HG02678 (cell line): ENCODE measurements at regions not wholly inside any gene's neighbourhood (a gene's known extent, or its start where the extent isn't known, plus 50 kb on each side); places are given as distances from the start of the nearest gene placed in this dataset.

Experiments
- ATAC-seq: cut with Tn5 transposase; IDR thresholded peaks from one replicate; pipeline ENCODE4 v1.9.1; 2021; ENCODE audit warnings: mild to moderate bottlenecking, moderate library complexity; ENCODE audit not compliant: unreplicated experiment

- no peak for ATAC-seq
Observed at GRCh38 chr13:109376936-109377335, 409.4 kb downstream of the IRS2 start.

GRCh38 chr13:109374609-109375200 is 411.7 kb downstream of the IRS2 start:
- ATAC-seq, result no peak

DNA sequence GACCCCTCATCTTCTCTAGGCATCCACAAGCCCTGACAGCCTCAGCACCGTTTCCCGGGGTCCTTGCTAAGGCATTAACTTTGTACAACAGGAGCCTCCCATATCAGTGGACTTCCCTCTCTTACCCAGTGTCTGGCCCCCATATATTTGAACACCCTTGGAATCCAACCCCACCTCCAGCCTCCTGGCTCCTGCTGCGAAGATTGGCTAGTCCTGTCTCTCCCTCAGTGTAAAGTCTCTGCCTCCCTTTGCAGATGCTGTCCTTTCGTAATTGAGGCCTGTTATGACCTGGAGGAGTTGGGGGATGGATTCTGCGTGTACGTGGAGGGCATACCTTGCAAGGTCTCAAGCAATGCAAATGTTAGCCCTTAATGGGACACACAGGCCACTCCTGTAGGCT is 413.7 kb downstream of the IRS2 start:
- no peak for ATAC-seq

- ATAC-seq, result no peak
Observed at GRCh38 chr13:109371066-109371465, 415.3 kb downstream of the IRS2 start.

GRCh38 chr13:109370496-109370895 is 415.9 kb downstream of the IRS2 start:
- ATAC-seq, result no peak

DNA sequence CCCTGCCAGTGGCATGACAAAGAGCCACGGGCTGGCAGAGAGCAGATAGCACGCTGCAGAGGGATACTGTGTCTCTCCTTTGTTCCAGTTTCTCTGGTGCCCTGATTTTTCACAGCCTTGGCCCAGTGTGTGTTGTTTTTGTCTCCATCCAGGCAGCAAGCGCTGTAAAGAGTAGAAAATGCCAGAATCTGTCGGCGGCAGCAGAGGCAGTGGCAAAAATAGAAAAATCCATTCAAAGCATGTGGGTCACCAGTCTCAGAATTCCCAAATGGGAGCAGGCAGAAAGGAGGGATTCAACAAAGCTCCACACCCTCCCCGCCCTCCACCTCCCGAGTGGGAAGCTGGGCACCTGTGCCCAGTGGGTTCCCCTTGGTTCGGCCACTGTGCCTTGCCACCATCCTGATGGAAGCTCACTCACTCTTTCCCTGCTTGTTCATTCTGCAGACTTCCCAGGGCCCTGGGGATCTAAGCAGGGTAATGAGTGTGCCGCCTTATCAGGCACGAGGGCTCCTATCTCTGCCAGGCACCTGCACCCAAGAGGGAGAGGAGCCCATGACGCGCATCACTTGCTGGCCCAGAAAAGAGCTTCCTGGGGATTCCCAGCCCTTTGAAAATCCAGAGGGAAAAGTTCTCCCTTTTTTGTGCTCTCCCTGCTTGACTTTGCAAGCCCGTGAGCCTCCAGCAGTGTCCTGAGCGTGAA is 416.9 kb downstream of the IRS2 start:
- ATAC-seq, result no peak

DNA sequence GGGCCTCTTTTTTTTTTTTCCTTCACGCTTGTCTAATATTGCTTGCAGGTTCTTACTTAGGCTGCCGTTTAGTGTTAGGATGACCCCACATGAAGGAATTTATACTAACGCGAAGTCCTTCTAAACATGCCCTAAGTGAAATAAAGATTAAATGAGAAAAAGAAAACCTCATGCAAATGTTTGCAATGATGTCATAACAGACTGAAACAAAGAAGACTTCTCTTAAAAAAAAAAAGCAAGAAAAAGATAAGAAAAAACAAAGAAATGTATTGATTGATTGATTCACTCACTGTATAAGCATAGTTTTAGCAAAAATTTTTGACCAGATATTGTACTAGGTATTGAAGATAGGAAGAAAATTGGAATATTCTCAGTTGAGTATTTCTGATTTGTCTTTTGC is 418.2 kb downstream of the IRS2 start:
- ATAC-seq, result no peak

- ATAC-seq, result no peak
Observed at GRCh38 chr13:109366525-109366924, 419.9 kb downstream of the IRS2 start.

- ATAC-seq, result no peak
Observed at GRCh38 chr13:109363431-109363830, 423.0 kb downstream of the IRS2 start.

GRCh38 chr13:109362616-109363015 is 423.8 kb downstream of the IRS2 start:
- no peak for ATAC-seq

DNA sequence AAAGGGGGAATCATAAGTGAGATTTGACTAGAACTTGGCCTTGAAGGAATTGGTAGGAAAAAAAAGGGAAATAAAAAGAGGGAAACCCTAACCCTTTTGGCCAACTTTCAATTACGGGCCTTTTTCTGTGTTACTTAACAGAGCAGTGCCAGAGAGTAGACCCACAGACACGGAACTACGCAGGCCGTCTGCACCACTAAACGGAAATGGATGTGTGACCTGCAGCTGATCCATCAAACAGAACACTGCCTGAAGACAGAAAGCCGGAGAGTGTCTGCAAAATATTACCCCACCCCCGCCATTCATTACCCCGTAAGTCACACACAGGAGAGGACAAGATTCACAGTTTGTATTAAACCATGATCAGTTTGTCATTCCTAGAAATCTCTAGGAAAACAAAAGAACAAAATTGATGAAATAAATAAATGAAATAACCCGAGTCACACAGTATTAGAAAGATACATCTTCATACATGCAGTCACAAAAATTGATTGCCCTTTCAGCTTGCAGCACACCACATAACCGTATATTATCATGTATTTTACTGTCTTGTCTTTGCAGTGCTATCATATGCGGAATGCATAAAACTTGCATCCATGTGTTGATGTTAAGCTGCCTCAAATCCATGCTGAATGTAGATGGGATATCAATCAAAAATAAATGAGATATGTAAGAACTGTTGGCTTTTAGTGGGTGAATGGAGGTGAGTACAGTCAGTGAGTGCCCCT is 424.7 kb downstream of the IRS2 start:
- ATAC-seq, result no peak

GRCh38 chr13:109357751-109358471 is 428.5 kb downstream of the IRS2 start:
- ATAC-seq, result no peak

GRCh38 chr13:109355875-109356434 is 430.4 kb downstream of the IRS2 start:
- no peak for ATAC-seq

GRCh38 chr13:109355166-109355565 is 431.2 kb downstream of the IRS2 start:
- no peak for ATAC-seq

DNA sequence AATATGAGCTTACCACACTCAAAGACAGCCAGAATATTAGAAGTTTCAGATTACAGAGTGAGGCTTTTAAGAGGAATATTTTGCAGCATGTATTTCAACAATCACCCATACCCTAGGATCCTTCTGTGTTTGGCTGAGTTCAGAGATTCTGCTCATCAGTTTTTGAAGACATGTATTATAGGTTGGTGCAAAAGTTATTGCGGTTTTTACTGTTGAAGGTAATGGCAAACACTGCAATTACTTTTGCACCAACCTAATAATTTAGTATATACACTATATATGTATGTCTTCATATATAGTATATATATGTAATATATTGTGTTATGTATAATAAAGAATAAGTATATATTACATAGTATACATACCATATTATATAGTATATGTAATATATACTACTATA is 435.1 kb downstream of the IRS2 start:
- no peak for ATAC-seq

- no peak for ATAC-seq
Observed at GRCh38 chr13:109348519-109349258, 437.7 kb downstream of the IRS2 start.

DNA sequence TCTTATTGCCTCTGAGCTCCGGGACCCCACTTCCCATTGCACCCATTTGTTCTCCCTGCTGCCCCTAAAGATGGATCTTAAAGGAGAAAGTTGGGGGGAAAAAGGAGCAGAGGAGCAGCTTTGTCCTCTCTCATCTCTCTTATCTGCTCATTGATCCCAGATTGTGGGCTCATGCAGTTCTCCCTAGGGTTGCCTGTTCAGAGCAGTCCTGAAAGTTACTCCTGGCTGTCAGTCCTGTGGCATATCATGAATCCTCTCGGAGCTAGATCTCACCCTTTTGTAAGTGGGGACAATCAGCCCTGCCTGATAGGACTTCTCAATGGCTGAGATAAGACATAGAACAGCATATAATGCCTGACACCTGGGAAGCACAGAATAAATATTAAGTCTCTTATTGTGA is 440.3 kb downstream of the IRS2 start:
- no peak for ATAC-seq

- ATAC-seq, result no peak
Observed at GRCh38 chr13:109345433-109345941, 440.9 kb downstream of the IRS2 start.

DNA sequence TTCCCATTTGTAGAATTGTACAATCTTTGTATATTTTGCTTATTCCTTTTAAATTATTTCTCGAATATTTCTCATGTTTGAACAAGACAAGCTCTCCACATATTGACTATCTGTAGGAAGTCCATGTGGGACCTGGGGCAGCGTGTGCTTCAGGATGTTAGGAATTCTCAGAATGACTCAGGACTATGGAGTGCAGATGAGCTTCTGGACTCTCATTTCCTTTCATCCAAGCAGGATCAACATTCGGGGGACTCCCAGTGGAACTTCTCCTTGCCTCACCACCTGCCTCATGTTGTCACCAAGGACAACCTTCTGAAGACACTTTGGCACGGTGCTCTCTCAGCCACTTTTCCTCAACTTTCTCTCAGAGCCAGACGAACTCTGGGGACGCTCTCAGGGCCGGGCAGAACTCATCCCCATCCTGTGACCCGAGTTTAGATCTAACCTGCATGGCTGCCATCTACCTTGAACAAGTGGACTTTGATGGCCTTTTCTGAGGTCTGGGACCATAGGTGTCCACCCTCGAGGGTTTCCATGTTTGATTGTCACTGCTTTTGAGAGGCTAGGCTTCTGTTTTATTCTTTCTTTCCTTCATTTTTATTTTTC is 441.7 kb downstream of the IRS2 start:
- ATAC-seq, result no peak

- no peak for ATAC-seq
Observed at GRCh38 chr13:109336730-109337129, 449.7 kb downstream of the IRS2 start.
